Endothelial cell (in vitro differentiated cells): ENCODE measurements at regions not wholly inside any gene's neighbourhood (a gene's known extent, or its start where the extent isn't known, plus 50 kb on each side); places are given as distances from the start of the nearest gene placed in this dataset.
"Not testable (repeated sequence)": the region's sequence is repeated elsewhere in the genome, so short reads cannot be mapped to it uniquely, and the experiment has no call there.

Source experiments
- DNase-seq: peaks from one replicate; pipeline ENCODE4 v3.0.0; 2021; ENCODE audit warnings: low spot score
- H3K27ac Mint-ChIP-seq: one replicate; pipeline ENCODE4 v1.8.0; 2021; ENCODE audit warnings: mixed read lengths, inconsistent platforms; ENCODE audit not compliant: unreplicated experiment
- H3K27me3 Mint-ChIP-seq: one replicate; pipeline ENCODE4 v1.8.0; 2021; ENCODE audit warnings: mild to moderate bottlenecking, moderate library complexity, mixed read lengths, inconsistent platforms; ENCODE audit not compliant: unreplicated experiment
- H3K36me3 Mint-ChIP-seq: one replicate; pipeline ENCODE4 v1.8.0; 2021; ENCODE audit warnings: mild to moderate bottlenecking, low read depth, mixed read lengths, inconsistent platforms; ENCODE audit not compliant: unreplicated experiment
- H3K4me1 Mint-ChIP-seq: one replicate; pipeline ENCODE4 v1.8.0; 2021; ENCODE audit warnings: mild to moderate bottlenecking, mixed read lengths, inconsistent platforms; ENCODE audit not compliant: unreplicated experiment
- H3K4me3 Mint-ChIP-seq: one replicate; pipeline ENCODE4 v1.8.0; 2021; ENCODE audit warnings: mild to moderate bottlenecking, mixed read lengths, inconsistent platforms; ENCODE audit not compliant: unreplicated experiment
- H3K9me3 Mint-ChIP-seq: one replicate; pipeline ENCODE4 v1.8.0; 2021; ENCODE audit warnings: mixed read lengths, inconsistent platforms; ENCODE audit not compliant: unreplicated experiment
- TF ChIP-seq, protein P1 (sequence below): fragments of 200-600 bp; sonication (generic); IDR thresholded peaks from one replicate; pipeline ENCODE4 v1.5.0; 2021; ENCODE audit warnings: antibody characterized with exemption; ENCODE audit not compliant: unreplicated experiment

DNA sequence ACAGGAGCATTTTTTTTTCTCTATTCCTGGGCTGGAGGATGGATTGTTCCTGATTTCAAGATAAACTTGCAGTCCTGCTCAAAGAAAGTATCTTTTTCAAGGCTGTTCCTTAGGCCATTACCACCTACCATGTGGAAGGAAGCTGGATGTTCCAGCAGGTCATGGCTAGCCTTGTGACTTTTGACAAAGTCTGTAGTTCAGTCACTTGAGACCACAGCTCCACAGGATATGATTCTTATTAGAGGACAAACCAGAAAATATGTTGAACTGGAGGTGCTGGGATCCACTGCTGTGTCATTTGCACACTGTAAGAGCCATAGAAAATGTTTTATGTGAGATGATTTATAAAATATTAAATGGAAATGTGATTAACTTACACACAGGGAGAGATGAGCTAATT is 184.2 kb upstream of the ACO1 start:
- H3K4me1 Mint-ChIP-seq: no peaks in the 10 kb centered on the region
- no peaks in the 10 kb centered on the region for H3K27me3 Mint-ChIP-seq
- no peak for DNase-seq
- no peaks in the 10 kb centered on the region for H3K36me3 Mint-ChIP-seq
- H3K9me3 Mint-ChIP-seq: no peaks in the 10 kb centered on the region
- TF ChIP-seq, protein P1, sequence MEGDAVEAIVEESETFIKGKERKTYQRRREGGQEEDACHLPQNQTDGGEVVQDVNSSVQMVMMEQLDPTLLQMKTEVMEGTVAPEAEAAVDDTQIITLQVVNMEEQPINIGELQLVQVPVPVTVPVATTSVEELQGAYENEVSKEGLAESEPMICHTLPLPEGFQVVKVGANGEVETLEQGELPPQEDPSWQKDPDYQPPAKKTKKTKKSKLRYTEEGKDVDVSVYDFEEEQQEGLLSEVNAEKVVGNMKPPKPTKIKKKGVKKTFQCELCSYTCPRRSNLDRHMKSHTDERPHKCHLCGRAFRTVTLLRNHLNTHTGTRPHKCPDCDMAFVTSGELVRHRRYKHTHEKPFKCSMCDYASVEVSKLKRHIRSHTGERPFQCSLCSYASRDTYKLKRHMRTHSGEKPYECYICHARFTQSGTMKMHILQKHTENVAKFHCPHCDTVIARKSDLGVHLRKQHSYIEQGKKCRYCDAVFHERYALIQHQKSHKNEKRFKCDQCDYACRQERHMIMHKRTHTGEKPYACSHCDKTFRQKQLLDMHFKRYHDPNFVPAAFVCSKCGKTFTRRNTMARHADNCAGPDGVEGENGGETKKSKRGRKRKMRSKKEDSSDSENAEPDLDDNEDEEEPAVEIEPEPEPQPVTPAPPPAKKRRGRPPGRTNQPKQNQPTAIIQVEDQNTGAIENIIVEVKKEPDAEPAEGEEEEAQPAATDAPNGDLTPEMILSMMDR: no peak
- no peak overlapping the region for H3K27ac Mint-ChIP-seq
- H3K4me3 Mint-ChIP-seq: no peak overlapping the region

- Mint-ChIP-seq H3K9me3 (no peaks in the 10 kb centered on the region), H3K4me3 (no peak overlapping the region), H3K27me3 (no peaks in the 10 kb centered on the region), H3K4me1 (no peaks in the 10 kb centered on the region), H3K36me3 (no peaks in the 10 kb centered on the region), H3K27ac (no peak overlapping the region)
- TF ChIP-seq, protein P1: no peak
- no peak for DNase-seq
Observed at GRCh38 chr9:32200896-32201295, 183.5 kb upstream of the ACO1 start.

- H3K4me1 Mint-ChIP-seq, H3K36me3 Mint-ChIP-seq, H3K27ac Mint-ChIP-seq, H3K27me3 Mint-ChIP-seq, H3K4me3 Mint-ChIP-seq, H3K9me3 Mint-ChIP-seq, DNase-seq: not testable (repeated sequence)
Observed at GRCh38 chr9:32209164-32209563, 175.3 kb upstream of the ACO1 start.

- Mint-ChIP-seq H3K4me3 (no peak overlapping the region), H3K36me3 (no peaks in the 10 kb centered on the region), H3K4me1 (no peaks in the 10 kb centered on the region), H3K27me3 (no peaks in the 10 kb centered on the region), H3K27ac (no peak overlapping the region), H3K9me3 (no peaks in the 10 kb centered on the region)
- TF ChIP-seq, protein P1: no peak
- DNase-seq: no peak
Observed at GRCh38 chr9:32218100-32218767, 166.2 kb upstream of the ACO1 start.

- no peaks in the 10 kb centered on the region for H3K36me3 Mint-ChIP-seq
- no peak for DNase-seq
- no peak overlapping the region for H3K27ac Mint-ChIP-seq
- H3K27me3 Mint-ChIP-seq: no peaks in the 10 kb centered on the region
- H3K9me3 Mint-ChIP-seq: no peaks in the 10 kb centered on the region
- TF ChIP-seq, protein P1: no peak
- H3K4me1 Mint-ChIP-seq: no peaks in the 10 kb centered on the region
- H3K4me3 Mint-ChIP-seq: no peak overlapping the region
Observed at GRCh38 chr9:32220750-32221149, 163.7 kb upstream of the ACO1 start.
